ENCODE measurements at regions not wholly inside any gene's neighbourhood (a gene's known extent, or its start where the extent isn't known, plus 50 kb on each side); places are given as distances from the start of the nearest gene placed in this dataset.

DNA sequence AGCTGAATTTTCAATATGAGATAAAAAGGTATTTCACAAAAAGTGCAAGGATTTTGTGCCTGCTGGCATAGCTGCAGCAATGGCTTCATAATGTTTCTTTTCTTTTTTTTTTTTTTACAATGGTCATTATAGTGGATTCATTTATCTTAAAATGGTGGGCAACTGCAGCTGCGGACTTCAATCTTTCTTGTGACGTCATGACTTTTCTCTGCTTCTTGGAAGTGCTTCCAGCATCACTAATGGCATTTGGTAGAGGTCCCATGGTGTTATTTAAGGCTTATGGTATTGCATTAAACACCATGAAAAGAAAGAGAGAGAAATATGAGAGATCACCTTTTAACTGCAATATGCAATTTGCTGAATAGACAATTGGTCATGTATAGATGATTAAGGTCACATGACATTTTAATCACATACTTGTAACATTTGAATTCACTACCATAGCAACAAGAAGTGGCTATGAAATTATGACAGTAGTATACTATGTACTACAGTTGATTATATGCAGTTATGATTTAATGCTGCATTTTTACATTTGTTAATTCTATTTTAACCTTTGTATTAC lies 684.0 kb upstream of the AADAT start:
- no peak for FAIRE-seq
- DNase-seq (ENCODE audit: insufficient read length) = no peak
- no peak for TF ChIP-seq POLR2AphosphoS5 (IDR thresholded peaks at IDR 0.05; ENCODE audit: low read depth, low read length)
- TF ChIP-seq POLR2A (IDR thresholded peaks at IDR 0.05; ENCODE audit: low read depth, low read length) = no peak
- TF ChIP-seq TAF1 (IDR thresholded peaks at IDR 0.05; ENCODE audit: borderline replicate concordance, low read depth, low read length) = no peak

DNA sequence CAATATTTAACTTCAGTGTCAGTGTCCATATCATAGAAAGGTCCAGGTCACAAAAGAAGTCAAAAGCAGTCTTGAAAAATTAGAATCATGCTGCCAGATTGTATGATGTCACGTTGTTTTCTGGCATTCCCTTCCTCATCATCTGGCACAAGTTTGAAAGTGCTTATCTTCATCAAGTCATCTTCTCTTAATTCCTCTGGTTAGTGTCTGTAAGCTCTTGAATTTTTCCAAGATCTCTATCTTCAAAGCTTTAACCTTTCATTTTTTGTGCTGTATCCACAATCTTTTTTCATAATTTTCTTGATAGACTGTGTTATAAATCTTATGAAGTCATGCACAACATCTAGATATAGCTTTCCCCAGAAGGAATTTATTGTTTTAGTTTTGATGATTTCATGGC lies 682.7 kb upstream of the AADAT start:
- TF ChIP-seq TAF1 (IDR thresholded peaks at IDR 0.05; ENCODE audit: borderline replicate concordance, low read depth, low read length) (no peak), POLR2A (IDR thresholded peaks at IDR 0.05; ENCODE audit: low read depth, low read length) (no peak), POLR2AphosphoS5 (IDR thresholded peaks at IDR 0.05; ENCODE audit: low read depth, low read length) (no peak)
- FAIRE-seq (no peak), DNase-seq (ENCODE audit: insufficient read length) (no peak)

DNA sequence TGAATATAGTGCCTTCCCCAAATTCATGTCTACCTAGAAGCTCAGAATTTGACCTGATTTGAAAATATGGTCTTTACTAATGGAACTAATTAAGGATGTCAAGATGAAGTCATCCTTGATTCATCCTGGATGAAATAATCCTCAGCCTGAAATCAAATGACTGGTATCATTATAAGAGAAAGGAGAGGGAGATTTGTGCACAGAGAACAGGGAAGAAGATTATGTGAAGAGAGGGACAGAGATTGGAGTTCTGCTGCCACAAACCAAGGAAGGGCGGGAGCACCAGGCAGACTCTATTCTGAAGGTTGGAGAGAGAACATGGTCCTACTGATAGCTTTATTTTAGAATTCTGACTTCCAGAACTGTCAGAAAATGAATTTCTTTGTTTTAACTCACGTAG lies 680.9 kb upstream of the AADAT start:
- DNase-seq (ENCODE audit: insufficient read length) = no peak
- TF ChIP-seq POLR2A (IDR thresholded peaks at IDR 0.05; ENCODE audit: low read depth, low read length) = no peak
- no peak for TF ChIP-seq TAF1 (IDR thresholded peaks at IDR 0.05; ENCODE audit: borderline replicate concordance, low read depth, low read length)
- TF ChIP-seq POLR2AphosphoS5 (IDR thresholded peaks at IDR 0.05; ENCODE audit: low read depth, low read length) = no peak
- FAIRE-seq = no peak

DNA sequence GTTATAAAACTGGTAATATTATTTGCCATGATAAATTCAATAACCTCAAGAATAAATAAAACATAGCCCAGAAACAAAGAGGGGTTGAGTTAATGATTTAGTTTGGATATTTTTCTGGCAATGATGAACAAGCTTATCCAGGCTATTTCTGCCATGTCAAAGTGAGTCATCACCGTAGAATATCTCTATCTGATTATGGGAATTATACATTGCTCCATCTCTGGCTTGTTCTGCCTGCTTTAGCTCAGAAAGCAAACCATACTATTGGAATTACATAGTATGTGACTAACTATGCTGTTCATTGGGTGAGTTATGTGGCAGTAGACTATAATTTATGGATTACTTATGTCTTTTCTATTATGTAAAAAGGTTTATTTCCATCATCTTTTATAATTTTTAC lies 680.1 kb upstream of the AADAT start:
- no peak for FAIRE-seq
- no peak for DNase-seq (ENCODE audit: insufficient read length)
- TF ChIP-seq TAF1 (IDR thresholded peaks at IDR 0.05; ENCODE audit: borderline replicate concordance, low read depth, low read length) (no peak), POLR2AphosphoS5 (IDR thresholded peaks at IDR 0.05; ENCODE audit: low read depth, low read length) (no peak), POLR2A (IDR thresholded peaks at IDR 0.05; ENCODE audit: low read depth, low read length) (no peak)

DNA sequence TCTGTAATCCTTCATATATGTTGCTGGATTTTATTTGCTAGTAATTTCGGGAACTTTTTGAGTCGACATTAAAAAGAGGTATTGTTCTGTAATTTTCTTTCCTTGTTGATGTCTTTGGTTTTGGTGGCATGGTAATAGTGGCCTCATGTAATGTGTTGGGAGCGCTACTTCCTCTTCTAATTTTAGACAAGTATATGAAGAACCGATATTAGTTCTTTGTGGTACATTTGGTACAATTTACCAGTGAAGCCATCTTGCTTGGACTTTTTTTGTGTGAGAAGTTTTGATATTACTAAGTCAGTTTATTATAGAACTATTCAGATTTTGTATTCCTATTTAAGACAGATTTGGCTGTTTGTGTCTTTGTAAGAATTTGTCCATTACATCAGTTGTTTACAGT lies 669.2 kb upstream of the AADAT start:
- FAIRE-seq (no peak), DNase-seq (ENCODE audit: insufficient read length) (no peak)
- TF ChIP-seq POLR2AphosphoS5 (IDR thresholded peaks at IDR 0.05; ENCODE audit: low read depth, low read length) (no peak), TAF1 (IDR thresholded peaks at IDR 0.05; ENCODE audit: borderline replicate concordance, low read depth, low read length) (no peak), POLR2A (IDR thresholded peaks at IDR 0.05; ENCODE audit: low read depth, low read length) (no peak)

DNA sequence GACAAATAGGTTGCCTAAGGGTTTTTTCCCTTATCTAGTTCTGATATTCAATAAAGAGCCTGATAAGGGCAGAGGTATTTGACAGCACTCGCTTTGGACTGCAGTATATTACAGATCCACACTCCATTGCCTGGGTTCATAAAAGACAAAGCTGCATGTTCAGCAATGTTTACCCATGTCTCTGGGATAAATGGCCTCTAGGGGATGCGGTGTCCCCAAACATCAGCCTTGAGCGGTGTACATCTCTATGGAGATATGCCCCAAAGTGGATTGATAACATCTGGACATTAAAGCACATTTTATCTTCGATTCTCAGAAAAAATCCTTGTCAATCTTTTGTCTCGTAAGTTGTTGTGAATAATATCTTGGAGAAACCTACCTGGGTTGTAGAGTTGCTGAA lies 660.8 kb upstream of the AADAT start:
- DNase-seq (ENCODE audit: insufficient read length) (no peak), FAIRE-seq (no peak)
- TF ChIP-seq TAF1 (IDR thresholded peaks at IDR 0.05; ENCODE audit: borderline replicate concordance, low read depth, low read length) = no peak
- TF ChIP-seq POLR2A (IDR thresholded peaks at IDR 0.05; ENCODE audit: low read depth, low read length) = no peak
- TF ChIP-seq POLR2AphosphoS5 (IDR thresholded peaks at IDR 0.05; ENCODE audit: low read depth, low read length) = no peak

DNA sequence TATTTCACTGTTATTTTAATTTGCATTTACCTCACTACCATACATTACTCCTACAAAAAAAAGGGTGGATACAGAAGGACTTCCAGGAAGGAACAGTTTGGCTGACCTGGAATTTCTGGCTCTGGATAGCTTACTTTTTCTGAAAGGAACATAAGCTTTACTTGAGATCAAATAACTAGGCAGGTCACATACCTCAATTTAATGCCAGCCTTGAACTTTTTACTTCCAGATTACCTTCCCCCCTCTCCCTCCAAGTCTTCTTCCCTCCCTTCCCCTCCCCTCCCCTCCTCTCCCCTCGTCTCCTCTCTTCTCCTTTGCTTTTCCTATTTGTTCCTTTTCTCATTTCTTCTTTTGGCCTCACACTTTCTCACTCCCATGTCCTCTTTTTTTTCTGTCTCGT lies 659.2 kb upstream of the AADAT start:
- FAIRE-seq = no peak
- no peak for DNase-seq (ENCODE audit: insufficient read length)
- no peak for TF ChIP-seq TAF1 (IDR thresholded peaks at IDR 0.05; ENCODE audit: borderline replicate concordance, low read depth, low read length)
- no peak for TF ChIP-seq POLR2A (IDR thresholded peaks at IDR 0.05; ENCODE audit: low read depth, low read length)
- no peak for TF ChIP-seq POLR2AphosphoS5 (IDR thresholded peaks at IDR 0.05; ENCODE audit: low read depth, low read length)

DNA sequence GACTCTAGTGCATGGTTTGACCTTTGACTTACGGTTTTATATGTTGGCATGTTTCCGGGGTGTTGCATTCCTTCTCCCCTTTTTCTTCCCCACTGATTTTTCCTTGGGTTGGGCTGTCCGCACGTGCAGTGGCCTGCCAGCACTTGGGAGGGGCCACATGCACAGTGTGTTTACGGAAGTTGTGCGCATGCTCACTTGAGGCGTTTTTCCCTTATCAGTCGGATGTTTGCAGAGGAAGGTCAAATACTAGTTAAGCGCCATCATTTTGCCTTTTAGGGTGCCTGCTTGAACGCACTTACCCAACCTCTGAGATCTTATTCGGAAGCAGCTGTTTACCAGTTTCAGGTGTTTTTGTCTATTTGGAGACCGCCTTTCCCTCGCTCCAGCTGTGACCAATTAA lies 653.9 kb upstream of the AADAT start:
- no peak for DNase-seq (ENCODE audit: insufficient read length)
- no peak for TF ChIP-seq POLR2AphosphoS5 (IDR thresholded peaks at IDR 0.05; ENCODE audit: low read depth, low read length)
- no peak for FAIRE-seq

DNA sequence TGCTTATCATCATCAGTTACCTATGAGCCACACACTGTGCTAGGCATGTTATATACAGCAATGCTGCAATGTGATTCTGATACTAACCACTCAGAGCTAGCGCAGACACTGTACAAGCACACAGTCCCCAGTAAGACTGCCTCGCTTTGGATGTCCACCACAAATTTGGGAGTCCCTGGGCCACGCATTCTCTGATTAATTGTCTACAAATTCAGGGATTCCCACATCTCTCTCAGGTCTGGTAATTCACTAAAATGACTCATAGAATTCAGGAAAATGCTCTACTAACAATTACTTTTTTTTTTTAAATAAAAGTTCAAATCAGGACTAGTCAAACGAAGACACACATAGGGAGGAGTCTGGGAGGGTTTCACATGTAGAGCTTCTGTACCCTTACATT lies 652.1 kb upstream of the AADAT start:
- TF ChIP-seq TAF1 (IDR thresholded peaks at IDR 0.05; ENCODE audit: borderline replicate concordance, low read depth, low read length) = no peak
- TF ChIP-seq POLR2AphosphoS5 (IDR thresholded peaks at IDR 0.05; ENCODE audit: low read depth, low read length) = no peak
- TF ChIP-seq POLR2A (IDR thresholded peaks at IDR 0.05; ENCODE audit: low read depth, low read length) = no peak
- no peak for FAIRE-seq
- DNase-seq (ENCODE audit: insufficient read length) = no peak

DNA sequence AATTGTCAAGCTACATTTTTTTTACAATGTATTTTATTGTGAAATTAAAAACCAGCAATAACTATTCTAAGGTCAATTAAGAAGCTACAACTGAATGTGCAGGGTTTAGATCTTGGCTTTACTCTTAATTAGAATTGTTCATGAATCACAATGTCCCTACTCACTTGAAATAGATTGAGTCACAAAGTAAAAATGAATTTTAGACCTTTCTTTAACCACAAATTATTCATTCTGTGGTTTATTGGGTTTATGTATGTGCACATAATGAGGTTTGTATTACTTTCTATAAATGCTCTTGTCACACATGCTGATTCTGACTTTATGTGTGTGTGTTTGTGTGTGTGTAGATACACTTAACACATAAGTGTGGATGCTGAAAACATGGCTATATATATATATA lies 647.0 kb upstream of the AADAT start:
- FAIRE-seq (no peak), DNase-seq (ENCODE audit: insufficient read length) (no peak)
- TF ChIP-seq POLR2A (IDR thresholded peaks at IDR 0.05; ENCODE audit: low read depth, low read length) = no peak
- no peak for TF ChIP-seq POLR2AphosphoS5 (IDR thresholded peaks at IDR 0.05; ENCODE audit: low read depth, low read length)
- no peak for TF ChIP-seq TAF1 (IDR thresholded peaks at IDR 0.05; ENCODE audit: borderline replicate concordance, low read depth, low read length)

DNA sequence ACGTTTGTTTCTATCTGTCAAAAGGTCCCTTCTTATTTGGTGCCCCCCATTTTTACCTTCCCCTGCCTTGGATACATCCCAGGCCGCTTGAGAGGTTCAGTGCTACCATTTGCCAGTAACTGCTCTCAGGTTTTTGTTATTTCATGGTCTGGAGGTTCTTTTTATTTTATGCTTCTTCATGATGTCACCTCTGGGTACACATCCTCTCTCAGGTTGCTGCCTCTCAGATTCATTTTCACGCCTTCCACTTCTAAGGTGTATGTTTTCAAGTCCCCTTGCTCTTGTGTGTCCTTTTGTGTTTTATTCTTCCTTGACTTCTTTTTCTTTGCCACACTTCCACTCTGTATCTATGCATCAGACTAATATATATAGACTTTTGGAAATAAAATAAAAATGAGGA lies 640.1 kb upstream of the AADAT start:
- no peak for FAIRE-seq
- DNase-seq (ENCODE audit: insufficient read length) = no peak
- no peak for TF ChIP-seq POLR2A (IDR thresholded peaks at IDR 0.05; ENCODE audit: low read depth, low read length)
- TF ChIP-seq POLR2AphosphoS5 (IDR thresholded peaks at IDR 0.05; ENCODE audit: low read depth, low read length) = no peak
- TF ChIP-seq TAF1 (IDR thresholded peaks at IDR 0.05; ENCODE audit: borderline replicate concordance, low read depth, low read length) = no peak

DNA sequence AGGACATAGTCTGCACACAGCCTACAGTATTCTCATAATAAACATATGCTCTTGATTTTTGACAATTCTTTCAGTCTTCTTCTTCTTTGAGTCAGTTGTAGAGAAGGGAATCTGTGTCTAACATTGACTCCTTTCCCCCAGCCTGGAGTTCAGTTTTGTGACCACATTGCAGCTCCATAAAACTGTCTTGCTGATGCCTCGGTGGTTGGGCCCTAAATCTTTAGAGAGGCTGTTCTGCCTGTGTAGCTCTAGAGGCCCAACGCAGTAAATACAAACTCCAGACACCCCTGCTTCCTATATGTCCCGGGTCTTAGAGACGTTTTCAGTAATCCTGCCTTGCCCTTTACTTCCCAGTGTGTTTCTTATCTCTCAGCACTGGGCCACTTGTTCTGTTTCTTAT lies 639.5 kb upstream of the AADAT start:
- no peak for DNase-seq (ENCODE audit: insufficient read length)
- TF ChIP-seq TAF1 (IDR thresholded peaks at IDR 0.05; ENCODE audit: borderline replicate concordance, low read depth, low read length) (no peak), POLR2A (IDR thresholded peaks at IDR 0.05; ENCODE audit: low read depth, low read length) (no peak), POLR2AphosphoS5 (IDR thresholded peaks at IDR 0.05; ENCODE audit: low read depth, low read length) (no peak)
- no peak for FAIRE-seq

DNA sequence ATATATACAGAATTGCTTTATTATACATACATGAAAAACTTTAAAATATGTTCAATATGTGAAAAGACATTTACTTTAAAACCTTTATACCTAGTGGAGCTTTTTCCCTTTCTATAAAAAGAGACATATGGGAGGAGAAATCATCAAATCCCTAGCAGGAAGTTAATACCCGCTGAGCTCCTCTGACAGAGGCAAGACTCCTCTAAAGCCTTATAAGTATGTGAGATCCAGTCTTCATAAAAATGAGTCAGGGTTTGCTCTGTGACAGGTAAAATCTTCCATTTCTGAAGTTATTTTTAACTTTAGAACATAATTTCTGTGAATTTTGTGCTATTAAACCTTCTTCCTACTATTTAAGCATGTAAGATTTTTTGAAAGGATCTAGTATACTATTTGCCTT lies 634.4 kb upstream of the AADAT start:
- TF ChIP-seq TAF1 (IDR thresholded peaks at IDR 0.05; ENCODE audit: borderline replicate concordance, low read depth, low read length) (no peak), POLR2AphosphoS5 (IDR thresholded peaks at IDR 0.05; ENCODE audit: low read depth, low read length) (no peak), POLR2A (IDR thresholded peaks at IDR 0.05; ENCODE audit: low read depth, low read length) (no peak)
- no peak for FAIRE-seq

More for the DNA sequence above, 634.4 kb upstream of the AADAT start:
- no peak for DNase-seq (ENCODE audit: insufficient read length)
